ENCODE measurements at regions not wholly inside any gene's neighbourhood (a gene's known extent, or its start where the extent isn't known, plus 50 kb on each side); places are given as distances from the start of the nearest gene placed in this dataset.

GRCh38 chr5:30099634-30100033 lies 1093.9 kb upstream of the CDH6 start:
- TF ChIP-seq CTCF (IDR thresholded peaks at IDR 0.05; ENCODE audit: low read depth, low read length) (no peak), MYC (IDR thresholded peaks at IDR 0.05; ENCODE audit: low read depth, low read length) (no peak), POLR2A (IDR thresholded peaks at IDR 0.05; ENCODE audit: extremely low read depth, insufficient read length) (no peak), MAX (IDR thresholded peaks at IDR 0.05; ENCODE audit: low read depth, low read length) (no peak)
- no peak for DNase-seq (ENCODE audit: low read depth)
- no peak overlapping the region for H3K4me3 ChIP-seq (ENCODE audit: low read depth, low read length)

GRCh38 chr5:30098940-30099339 lies 1094.5 kb upstream of the CDH6 start:
- no peak for TF ChIP-seq MYC (IDR thresholded peaks at IDR 0.05; ENCODE audit: low read depth, low read length)
- TF ChIP-seq MAX (IDR thresholded peaks at IDR 0.05; ENCODE audit: low read depth, low read length), result no peak
- no peak for TF ChIP-seq CTCF (IDR thresholded peaks at IDR 0.05; ENCODE audit: low read depth, low read length)
- TF ChIP-seq POLR2A (IDR thresholded peaks at IDR 0.05; ENCODE audit: extremely low read depth, insufficient read length), result no peak
- no peak for DNase-seq (ENCODE audit: low read depth)
- H3K4me3 ChIP-seq (ENCODE audit: low read depth, low read length), result no peak overlapping the region

GRCh38 chr5:30092548-30092947 lies 1100.9 kb upstream of the CDH6 start:
- no peak for TF ChIP-seq MYC (IDR thresholded peaks at IDR 0.05; ENCODE audit: low read depth, low read length)
- no peak for TF ChIP-seq MAX (IDR thresholded peaks at IDR 0.05; ENCODE audit: low read depth, low read length)
- TF ChIP-seq POLR2A (IDR thresholded peaks at IDR 0.05; ENCODE audit: extremely low read depth, insufficient read length), result no peak
- no peak for TF ChIP-seq CTCF (IDR thresholded peaks at IDR 0.05; ENCODE audit: low read depth, low read length)
- DNase-seq (ENCODE audit: low read depth), result no peak
- H3K4me3 ChIP-seq (ENCODE audit: low read depth, low read length), result no peak overlapping the region

- H3K4me3 ChIP-seq (ENCODE audit: low read depth, low read length), result no peak overlapping the region
- no peak for TF ChIP-seq MAX (IDR thresholded peaks at IDR 0.05; ENCODE audit: low read depth, low read length)
- TF ChIP-seq POLR2A (IDR thresholded peaks at IDR 0.05; ENCODE audit: extremely low read depth, insufficient read length), result no peak
- TF ChIP-seq CTCF (IDR thresholded peaks at IDR 0.05; ENCODE audit: low read depth, low read length), result no peak
- no peak for TF ChIP-seq MYC (IDR thresholded peaks at IDR 0.05; ENCODE audit: low read depth, low read length)
- DNase-seq (ENCODE audit: low read depth), result no peak
Observed at GRCh38 chr5:30069441-30070263, 1123.8 kb upstream of the CDH6 start.

GRCh38 chr5:30063503-30063902 lies 1130.0 kb upstream of the CDH6 start:
- no peak for DNase-seq (ENCODE audit: low read depth)
- no peak overlapping the region for H3K4me3 ChIP-seq (ENCODE audit: low read depth, low read length)
- TF ChIP-seq MYC (IDR thresholded peaks at IDR 0.05; ENCODE audit: low read depth, low read length) (no peak), MAX (IDR thresholded peaks at IDR 0.05; ENCODE audit: low read depth, low read length) (no peak), CTCF (IDR thresholded peaks at IDR 0.05; ENCODE audit: low read depth, low read length) (no peak), POLR2A (IDR thresholded peaks at IDR 0.05; ENCODE audit: extremely low read depth, insufficient read length) (no peak)
